Erythroblast (primary cell): ENCODE measurements at regions not wholly inside any gene's neighbourhood (a gene's known extent, or its start where the extent isn't known, plus 50 kb on each side); places are given as distances from the start of the nearest gene placed in this dataset.

Source experiments
- DNase-seq, 2 experiments: peaks; one replicate each; lab custom pipeline; 2025; lab: John Stamatoyannopoulos, UW
- GATA1 ChIP-seq: IDR thresholded peaks from 2 replicates; pipeline ENCODE4 v1.6.1; 2011; ENCODE audit warnings: low read depth, mild to moderate bottlenecking, control low read depth, low read length, moderate library complexity
- POLR2A ChIP-seq: IDR thresholded peaks from 2 replicates; pipeline ENCODE4 v1.6.1; 2011; ENCODE audit warnings: mild to moderate bottlenecking, low read length

GRCh38 chr11:24356501-24356900 is 140.4 kb upstream of the LUZP2 start:
- no peak for TF ChIP-seq POLR2A
- no peak for TF ChIP-seq GATA1
- no peak for DNase-seq

- TF ChIP-seq POLR2A (no peak), GATA1 (no peak)
These were observed 139.0 kb upstream of the LUZP2 start for GRCh38 chr11:24357620-24358410.

GRCh38 chr11:24372491-24372890 is 124.4 kb upstream of the LUZP2 start:
- TF ChIP-seq POLR2A (no peak), GATA1 (no peak)
- DNase-seq: no peak

More at GRCh38 chr11:24357620-24358410, 139.0 kb upstream of the LUZP2 start:
- DNase-seq: no peak

GRCh38 chr11:24373516-24373915 is 123.3 kb upstream of the LUZP2 start:
- no peak for TF ChIP-seq GATA1
- TF ChIP-seq POLR2A: no peak
- no peak for DNase-seq

- no peak for DNase-seq
- TF ChIP-seq POLR2A (no peak), GATA1 (no peak)
These were observed 121.5 kb upstream of the LUZP2 start for GRCh38 chr11:24375351-24375750.

- TF ChIP-seq GATA1: no peak
These were observed 120.9 kb upstream of the LUZP2 start for GRCh38 chr11:24375931-24376330.

GRCh38 chr11:24383137-24383536 is 113.7 kb upstream of the LUZP2 start:
- no peak for DNase-seq

More at GRCh38 chr11:24375931-24376330, 120.9 kb upstream of the LUZP2 start:
- DNase-seq: no peak

GRCh38 chr11:24384240-24384639 is 112.6 kb upstream of the LUZP2 start:
- no peak for TF ChIP-seq GATA1
- no peak for DNase-seq

More at GRCh38 chr11:24383137-24383536, 113.7 kb upstream of the LUZP2 start:
- TF ChIP-seq GATA1: no peak
- TF ChIP-seq POLR2A: no peak

- TF ChIP-seq GATA1: no peak
- no peak for TF ChIP-seq POLR2A
- peak in 1 of 2 experiments; percentile 8 for DNase-seq
These were observed 110.1 kb upstream of the LUZP2 start for GRCh38 chr11:24386546-24387397.

- DNase-seq: no peak
- no peak for TF ChIP-seq POLR2A
- TF ChIP-seq GATA1: no peak
These were observed 107.3 kb upstream of the LUZP2 start for GRCh38 chr11:24389575-24389974.

GRCh38 chr11:24390016-24390415 is 106.8 kb upstream of the LUZP2 start:
- TF ChIP-seq GATA1: no peak
- TF ChIP-seq POLR2A: no peak
- DNase-seq: no peak

- TF ChIP-seq POLR2A: no peak
- TF ChIP-seq GATA1: no peak
These were observed 106.1 kb upstream of the LUZP2 start for GRCh38 chr11:24390762-24391161.

GRCh38 chr11:24391167-24391566 is 105.7 kb upstream of the LUZP2 start:
- no peak for DNase-seq
- TF ChIP-seq GATA1: no peak
- no peak for TF ChIP-seq POLR2A

More at GRCh38 chr11:24390762-24391161, 106.1 kb upstream of the LUZP2 start:
- DNase-seq: no peak
